Activated CD4-positive, alpha-beta T cell treated with anti-CD3 and anti-CD28 coated beads, Interleukin-2, amount 10 ng/mL, durations not matched to agents 24 days and 14 days (primary cell): ENCODE measurements at regions not wholly inside any gene's neighbourhood (a gene's known extent, or its start where the extent isn't known, plus 50 kb on each side); places are given as distances from the start of the nearest gene placed in this dataset.

Experiments
- DNase-seq: peaks from one replicate; pipeline ENCODE4 v3.0.0; 2022
- H3K27ac Mint-ChIP-seq: one replicate; pipeline ENCODE4 v1.8.0; 2022; ENCODE audit warnings: mild to moderate bottlenecking, mixed read lengths
- H3K27me3 Mint-ChIP-seq: one replicate; pipeline ENCODE4 v1.8.0; 2022; ENCODE audit warnings: mixed read lengths
- H3K36me3 Mint-ChIP-seq: one replicate; pipeline ENCODE4 v1.8.0; 2022; ENCODE audit warnings: low read depth, mild to moderate bottlenecking, mixed read lengths
- H3K4me1 Mint-ChIP-seq: one replicate; pipeline ENCODE4 v1.8.0; 2021; ENCODE audit warnings: mixed read lengths
- H3K4me3 Mint-ChIP-seq: one replicate; pipeline ENCODE4 v1.8.0; 2022; ENCODE audit warnings: mild to moderate bottlenecking, moderate library complexity, mixed read lengths
- H3K9me3 Mint-ChIP-seq: one replicate; pipeline ENCODE4 v1.8.0; 2021; ENCODE audit warnings: mixed read lengths
- intact Hi-C: fragments of 100-400 bp; cut with micrococcal nuclease; formaldehyde crosslinking; loops from one replicate; pipeline ENCODE4 v1.15.1; 2023

DNA sequence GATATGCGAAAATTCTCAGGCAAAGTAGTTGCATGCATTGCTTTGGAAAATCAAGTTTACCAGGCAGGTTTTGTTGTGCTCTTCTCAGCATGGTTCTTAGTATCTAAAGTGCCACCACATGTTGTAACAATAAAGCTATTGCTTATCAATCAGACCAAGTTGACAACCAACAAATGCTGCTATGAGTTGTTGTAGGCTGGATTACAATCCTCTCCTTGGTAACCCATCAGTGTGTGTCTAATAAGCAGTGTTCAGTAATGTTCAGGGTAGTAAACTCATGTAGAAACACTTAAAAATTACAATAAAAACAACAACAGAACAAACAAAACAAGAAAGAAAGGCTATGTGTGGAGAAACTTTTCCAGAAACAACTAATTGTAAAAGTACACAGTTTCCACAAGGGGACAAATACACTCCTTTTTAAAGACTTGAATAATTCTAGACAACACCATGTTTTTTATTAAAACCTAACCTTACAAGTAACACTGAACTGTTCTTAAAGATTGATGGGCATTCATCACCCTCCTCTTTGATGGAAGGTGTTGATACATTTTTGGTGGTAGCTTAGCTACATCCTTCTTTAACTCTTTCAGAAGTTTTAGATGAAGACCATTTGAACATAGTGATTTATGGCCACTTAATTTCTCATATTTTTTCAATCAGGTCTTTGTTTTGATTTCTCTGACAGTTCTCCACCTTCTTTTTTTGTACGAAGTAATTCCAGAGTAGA, 370.9 kb upstream of the SEMA3A start:
- DNase-seq: no peak
- Mint-ChIP-seq H3K36me3 (no peaks in the 10 kb centered on the region), H3K27ac (no peak overlapping the region), H3K4me1 (no peaks in the 10 kb centered on the region), H3K4me3 (no peak overlapping the region), H3K9me3 (no peaks in the 10 kb centered on the region), H3K27me3 (no peaks in the 10 kb centered on the region)
- intact Hi-C loops: no loop called here

DNA sequence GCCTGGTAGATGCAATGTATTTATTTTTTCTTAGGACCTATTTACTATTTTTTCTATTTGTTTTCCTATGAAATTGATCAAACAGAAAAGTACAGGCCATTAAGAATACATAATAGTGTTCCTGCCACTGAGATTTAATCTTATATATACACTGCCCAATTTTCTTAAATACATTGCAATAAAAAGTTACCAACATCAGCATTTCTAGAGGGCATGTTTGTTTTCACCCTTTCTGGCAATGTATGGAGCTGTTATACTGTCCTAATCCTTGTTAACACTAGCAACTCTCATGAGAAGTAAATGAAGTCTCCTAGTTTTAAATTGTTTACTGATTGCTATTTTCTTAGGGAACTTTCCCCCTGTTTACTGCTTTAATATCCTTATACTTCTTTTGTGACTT, 359.1 kb upstream of the SEMA3A start:
- intact Hi-C loops: no loop called here
- DNase-seq: no peak
- no peaks in the 10 kb centered on the region for H3K27me3 Mint-ChIP-seq
- no peak overlapping the region for H3K27ac Mint-ChIP-seq
- no peaks in the 10 kb centered on the region for H3K36me3 Mint-ChIP-seq
- H3K4me1 Mint-ChIP-seq: no peaks in the 10 kb centered on the region
- H3K4me3 Mint-ChIP-seq: no peak overlapping the region
- no peaks in the 10 kb centered on the region for H3K9me3 Mint-ChIP-seq

GRCh38 chr7:84549409-84549808, 354.8 kb upstream of the SEMA3A start:
- Mint-ChIP-seq H3K4me1 (no peaks in the 10 kb centered on the region), H3K9me3 (no peaks in the 10 kb centered on the region), H3K27me3 (no peaks in the 10 kb centered on the region), H3K36me3 (no peaks in the 10 kb centered on the region), H3K4me3 (no peak overlapping the region), H3K27ac (no peak overlapping the region)
- DNase-seq: no peak
- intact Hi-C loops: no loop called here

DNA sequence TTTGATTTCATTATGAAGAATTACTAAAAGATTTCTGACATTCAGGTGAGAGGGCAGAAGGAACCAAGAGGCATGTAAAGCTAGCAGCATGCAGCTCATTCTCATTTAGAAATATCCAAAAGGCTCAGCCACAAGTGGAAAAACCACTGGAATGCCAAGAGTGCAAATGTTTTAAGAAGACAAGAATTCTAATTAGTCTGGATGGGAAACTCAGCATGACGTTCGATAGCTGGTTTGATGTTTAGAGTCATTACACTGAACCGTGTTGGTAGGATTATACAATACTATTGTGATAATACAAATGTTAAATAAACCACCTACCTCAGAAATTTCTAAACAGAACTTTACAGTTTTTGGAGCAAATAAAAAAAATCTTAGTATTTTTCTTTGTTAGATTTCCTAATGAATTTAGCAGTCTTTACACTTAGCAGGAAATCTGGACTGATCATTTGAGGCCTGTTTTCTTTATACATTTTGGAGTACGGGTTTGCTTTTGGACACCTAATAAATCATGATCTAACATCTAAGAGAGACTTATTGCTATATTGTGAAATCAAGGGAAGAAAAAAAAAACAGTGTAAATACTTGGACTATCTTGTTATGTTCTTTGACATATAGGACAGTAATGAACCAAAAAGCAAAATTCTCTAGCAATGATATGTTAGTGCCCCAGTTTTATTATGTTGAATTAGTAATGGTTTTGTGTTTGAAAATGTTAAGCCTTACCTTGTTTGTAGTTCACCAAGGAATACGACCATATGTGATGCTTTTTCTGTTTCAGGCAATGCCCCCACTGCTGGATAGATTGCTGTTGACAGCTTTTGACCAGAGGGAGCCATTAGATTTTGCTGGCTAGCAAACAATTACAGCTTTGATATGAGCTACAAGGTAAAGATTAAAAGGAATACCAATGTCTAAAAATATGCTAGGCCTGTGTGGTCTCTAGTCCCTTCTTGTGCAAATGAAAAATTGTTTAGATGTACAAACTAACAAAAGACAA, 354.1 kb upstream of the SEMA3A start:
- H3K9me3 Mint-ChIP-seq: no peaks in the 10 kb centered on the region
- DNase-seq: no peak
- no peak overlapping the region for H3K27ac Mint-ChIP-seq
- H3K36me3 Mint-ChIP-seq: no peaks in the 10 kb centered on the region
- no peak overlapping the region for H3K4me3 Mint-ChIP-seq
- no peaks in the 10 kb centered on the region for H3K27me3 Mint-ChIP-seq
- no peaks in the 10 kb centered on the region for H3K4me1 Mint-ChIP-seq
- intact Hi-C loops: no loop called here

GRCh38 chr7:84547331-84547730, 352.7 kb upstream of the SEMA3A start:
- Mint-ChIP-seq H3K4me1 (no peaks in the 10 kb centered on the region), H3K36me3 (no peaks in the 10 kb centered on the region), H3K27me3 (no peaks in the 10 kb centered on the region), H3K27ac (no peak overlapping the region), H3K9me3 (no peaks in the 10 kb centered on the region), H3K4me3 (no peak overlapping the region)
- DNase-seq: no peak
- intact Hi-C loops: no loop called here

- H3K36me3 Mint-ChIP-seq: no peaks in the 10 kb centered on the region
- no peaks in the 10 kb centered on the region for H3K4me1 Mint-ChIP-seq
- H3K27ac Mint-ChIP-seq: no peak overlapping the region
- no peaks in the 10 kb centered on the region for H3K9me3 Mint-ChIP-seq
- DNase-seq: no peak
- no peaks in the 10 kb centered on the region for H3K27me3 Mint-ChIP-seq
- intact Hi-C loops: no loop called here
- no peak overlapping the region for H3K4me3 Mint-ChIP-seq
Measured at GRCh38 chr7:84546403-84546802, 351.8 kb upstream of the SEMA3A start.

DNA sequence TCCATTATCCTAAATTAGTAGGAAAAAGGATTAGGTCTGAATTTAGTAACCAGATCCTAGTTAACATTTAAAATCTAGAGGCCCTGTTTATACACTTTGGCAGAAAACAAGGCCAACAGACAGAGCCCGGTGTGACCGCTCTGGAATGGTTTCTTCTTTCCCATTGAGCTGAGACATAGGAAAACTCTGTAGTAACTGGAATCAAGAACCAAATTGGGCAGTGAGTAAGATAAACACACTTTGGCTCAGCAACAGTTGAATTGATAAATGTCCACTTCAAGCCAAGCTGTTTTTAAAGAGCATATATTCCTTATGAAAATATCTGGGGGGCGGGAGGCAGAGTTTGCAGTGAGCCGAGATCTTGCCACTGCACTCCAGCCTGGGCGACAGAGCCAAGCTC, 343.7 kb upstream of the SEMA3A start:
- Mint-ChIP-seq H3K4me3 (no peak overlapping the region), H3K9me3 (no peaks in the 10 kb centered on the region), H3K4me1 (no peaks in the 10 kb centered on the region), H3K36me3 (no peaks in the 10 kb centered on the region), H3K27me3 (no peaks in the 10 kb centered on the region), H3K27ac (no peak overlapping the region)
- DNase-seq: no peak
- intact Hi-C loops: no loop called here

DNA sequence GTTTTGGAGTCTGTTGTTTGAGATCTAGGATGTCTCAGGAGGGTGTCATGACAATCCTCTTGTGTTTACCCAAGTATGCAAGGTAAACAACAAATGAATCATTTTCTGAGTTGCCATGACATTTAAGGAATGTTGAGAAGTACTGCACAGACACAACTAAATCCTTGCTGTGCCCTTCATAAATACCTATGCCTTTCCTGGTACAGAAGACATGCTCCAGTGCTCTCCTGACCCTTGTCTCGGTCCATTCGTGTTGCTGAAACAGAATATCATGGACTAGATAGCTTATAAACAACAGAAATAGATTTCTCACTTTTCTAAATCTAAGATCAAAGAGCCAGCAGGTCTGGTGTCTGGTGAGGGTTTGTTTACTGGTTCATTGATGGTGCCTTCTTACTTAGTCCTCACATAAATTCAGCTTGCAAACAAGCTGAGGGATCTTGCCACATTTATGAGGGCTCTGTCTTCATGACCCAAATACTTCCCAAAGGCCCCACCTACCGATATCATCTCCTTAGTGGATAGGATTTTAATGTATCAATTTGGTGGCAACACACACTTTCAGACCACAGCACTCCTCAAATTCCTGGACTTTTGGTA, 341.8 kb upstream of the SEMA3A start:
- H3K4me1 Mint-ChIP-seq: no peaks in the 10 kb centered on the region
- no peak for DNase-seq
- no peaks in the 10 kb centered on the region for H3K27me3 Mint-ChIP-seq
- intact Hi-C loops: no loop called here
- no peak overlapping the region for H3K4me3 Mint-ChIP-seq
- no peaks in the 10 kb centered on the region for H3K9me3 Mint-ChIP-seq
- H3K36me3 Mint-ChIP-seq: no peaks in the 10 kb centered on the region
- H3K27ac Mint-ChIP-seq: no peak overlapping the region

- no peaks in the 10 kb centered on the region for H3K9me3 Mint-ChIP-seq
- no peak overlapping the region for H3K27ac Mint-ChIP-seq
- no peak for DNase-seq
- H3K36me3 Mint-ChIP-seq: no peaks in the 10 kb centered on the region
- intact Hi-C loops: no loop called here
- no peaks in the 10 kb centered on the region for H3K4me1 Mint-ChIP-seq
- H3K27me3 Mint-ChIP-seq: no peaks in the 10 kb centered on the region
- H3K4me3 Mint-ChIP-seq: no peak overlapping the region
Measured at GRCh38 chr7:84535580-84536270, 341.1 kb upstream of the SEMA3A start.

DNA sequence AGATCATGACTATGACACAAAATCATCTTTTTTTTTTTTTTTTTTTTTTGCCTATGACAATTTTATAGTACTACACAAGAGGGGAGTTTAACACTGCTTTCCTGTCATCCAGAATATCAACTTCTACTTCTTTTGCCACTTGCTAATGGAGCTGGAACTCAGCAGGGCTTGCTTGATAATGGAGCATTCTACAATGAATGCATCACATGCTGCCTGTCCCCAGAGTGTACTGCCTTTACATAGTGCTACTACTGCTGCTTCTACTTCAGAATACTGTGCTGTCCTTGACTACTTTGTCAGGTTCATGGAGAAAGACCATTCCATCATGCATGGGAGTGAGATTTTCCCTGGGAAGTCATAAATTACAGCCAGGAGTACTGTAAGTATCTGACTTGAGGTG, 338.6 kb upstream of the SEMA3A start:
- no peaks in the 10 kb centered on the region for H3K4me1 Mint-ChIP-seq
- no peak overlapping the region for H3K27ac Mint-ChIP-seq
- H3K9me3 Mint-ChIP-seq: no peaks in the 10 kb centered on the region
- DNase-seq: no peak
- H3K36me3 Mint-ChIP-seq: no peaks in the 10 kb centered on the region
- intact Hi-C loops: loop anchor here (1.0 kb wide), 1 partner anchor 18 kb away; no protein-coding TSS in a partner anchor
- no peaks in the 10 kb centered on the region for H3K27me3 Mint-ChIP-seq
- no peak overlapping the region for H3K4me3 Mint-ChIP-seq

GRCh38 chr7:84532196-84532595, 337.6 kb upstream of the SEMA3A start:
- intact Hi-C loops: no loop called here
- Mint-ChIP-seq H3K27me3 (no peaks in the 10 kb centered on the region), H3K36me3 (no peaks in the 10 kb centered on the region), H3K4me1 (no peaks in the 10 kb centered on the region), H3K27ac (no peak overlapping the region), H3K4me3 (no peak overlapping the region), H3K9me3 (no peaks in the 10 kb centered on the region)
- no peak for DNase-seq

DNA sequence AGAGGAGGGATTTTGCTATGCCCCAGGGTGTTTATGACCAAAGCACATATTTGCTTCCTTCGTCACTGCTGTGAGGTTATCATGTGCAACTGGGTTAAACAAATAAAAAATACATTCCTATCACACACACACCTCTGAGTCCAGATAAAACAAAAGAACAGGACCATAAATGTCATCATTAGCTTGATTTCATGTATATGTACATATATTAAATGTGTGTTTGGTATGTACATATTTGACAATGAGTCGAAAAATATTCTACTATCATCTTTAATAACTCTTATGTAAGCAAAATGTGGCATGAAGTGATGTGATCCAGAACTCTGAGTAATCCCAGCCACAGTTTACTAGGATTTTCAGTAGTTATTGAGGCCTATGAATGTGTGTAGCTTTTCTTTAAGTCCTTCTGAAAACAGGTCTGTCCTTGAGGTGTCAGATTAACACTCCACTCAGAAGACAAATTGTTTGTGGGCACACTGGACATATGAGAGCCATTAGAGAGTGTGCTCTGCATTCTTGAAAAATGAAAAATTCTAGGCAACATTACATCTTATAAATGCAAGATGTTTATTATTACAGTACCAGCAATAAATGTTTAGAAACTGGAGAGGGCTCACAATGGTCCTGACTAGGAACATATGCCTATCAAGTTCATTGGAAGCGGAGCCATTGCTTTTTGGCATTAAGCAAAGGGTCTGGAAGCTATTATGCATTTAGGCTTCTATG, 335.1 kb upstream of the SEMA3A start:
- H3K4me1 Mint-ChIP-seq: no peaks in the 10 kb centered on the region

DNA sequence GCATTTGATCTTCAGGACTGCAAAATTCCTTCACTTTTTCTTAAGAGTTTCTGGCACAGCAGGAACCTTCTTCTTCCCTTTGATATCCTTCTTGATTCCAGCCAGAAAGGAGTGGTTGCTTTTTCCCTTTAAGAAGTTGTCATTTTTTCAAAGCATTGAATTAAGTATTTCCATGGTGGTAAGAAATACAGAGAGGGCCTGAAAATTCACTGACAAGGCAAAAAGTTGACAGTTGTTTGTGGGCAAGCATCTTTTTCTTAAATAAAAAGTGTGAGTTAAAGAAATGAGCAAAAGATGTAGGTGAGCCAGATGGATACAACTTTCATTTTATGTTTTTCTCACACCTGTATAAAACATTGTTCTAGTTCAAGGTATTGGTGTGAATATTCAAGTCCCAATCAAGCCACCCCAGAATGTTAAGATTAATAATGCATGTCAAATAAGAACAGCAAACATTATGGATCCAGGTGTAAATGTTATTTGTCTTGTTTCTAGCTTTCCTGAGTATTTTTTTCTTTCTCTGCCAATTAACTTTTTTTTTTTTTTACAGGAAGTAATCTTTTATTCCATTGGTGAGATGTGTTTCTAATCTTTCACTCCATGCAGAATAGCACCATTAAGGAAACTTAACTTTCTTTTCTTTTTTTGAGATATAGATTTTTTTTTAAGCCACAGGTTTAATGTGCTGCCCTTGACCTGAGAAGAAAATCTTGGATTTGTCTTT, 334.3 kb upstream of the SEMA3A start:
- Mint-ChIP-seq H3K4me3 (no peak overlapping the region), H3K27ac (no peak overlapping the region), H3K4me1 (no peaks in the 10 kb centered on the region), H3K9me3 (no peaks in the 10 kb centered on the region), H3K36me3 (no peaks in the 10 kb centered on the region), H3K27me3 (no peaks in the 10 kb centered on the region)
- intact Hi-C loops: no loop called here
- no peak for DNase-seq

More for the DNA sequence above, 335.1 kb upstream of the SEMA3A start:
- H3K4me3 Mint-ChIP-seq: no peak overlapping the region
- H3K27me3 Mint-ChIP-seq: no peaks in the 10 kb centered on the region
- no peaks in the 10 kb centered on the region for H3K36me3 Mint-ChIP-seq
- no peak for DNase-seq
- no peaks in the 10 kb centered on the region for H3K9me3 Mint-ChIP-seq
- H3K27ac Mint-ChIP-seq: no peak overlapping the region
- intact Hi-C loops: no loop called here
